ENCODE measurements at regions not wholly inside any gene's neighbourhood (a gene's known extent, or its start where the extent isn't known, plus 50 kb on each side); places are given as distances from the start of the nearest gene placed in this dataset.
"Not testable (repeated sequence)": the region's sequence is repeated elsewhere in the genome, so short reads cannot be mapped to it uniquely, and the experiment has no call there.

DNA sequence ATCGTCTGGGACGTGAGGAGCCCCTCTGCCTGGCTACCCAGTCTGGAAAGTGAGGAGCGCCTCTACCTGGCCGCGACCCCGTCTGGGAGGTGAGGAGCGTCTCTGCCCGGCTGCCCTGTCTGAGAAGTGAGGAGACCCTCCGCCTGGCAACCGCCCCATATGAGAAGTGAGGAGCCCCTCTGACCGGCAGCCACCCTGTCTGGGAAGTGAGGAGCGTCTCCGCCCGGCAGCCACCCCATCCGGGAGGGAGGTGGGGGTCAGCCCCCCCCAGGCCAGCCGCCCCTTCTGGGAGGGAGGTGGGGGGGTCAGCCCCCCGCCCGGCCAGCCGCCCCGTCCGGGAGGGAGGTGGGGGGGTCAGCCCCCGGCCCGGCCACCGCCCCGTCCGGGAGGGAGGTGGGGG, 107.1 kb upstream of the ARID1B start:
- TF ChIP-seq, protein P1, sequence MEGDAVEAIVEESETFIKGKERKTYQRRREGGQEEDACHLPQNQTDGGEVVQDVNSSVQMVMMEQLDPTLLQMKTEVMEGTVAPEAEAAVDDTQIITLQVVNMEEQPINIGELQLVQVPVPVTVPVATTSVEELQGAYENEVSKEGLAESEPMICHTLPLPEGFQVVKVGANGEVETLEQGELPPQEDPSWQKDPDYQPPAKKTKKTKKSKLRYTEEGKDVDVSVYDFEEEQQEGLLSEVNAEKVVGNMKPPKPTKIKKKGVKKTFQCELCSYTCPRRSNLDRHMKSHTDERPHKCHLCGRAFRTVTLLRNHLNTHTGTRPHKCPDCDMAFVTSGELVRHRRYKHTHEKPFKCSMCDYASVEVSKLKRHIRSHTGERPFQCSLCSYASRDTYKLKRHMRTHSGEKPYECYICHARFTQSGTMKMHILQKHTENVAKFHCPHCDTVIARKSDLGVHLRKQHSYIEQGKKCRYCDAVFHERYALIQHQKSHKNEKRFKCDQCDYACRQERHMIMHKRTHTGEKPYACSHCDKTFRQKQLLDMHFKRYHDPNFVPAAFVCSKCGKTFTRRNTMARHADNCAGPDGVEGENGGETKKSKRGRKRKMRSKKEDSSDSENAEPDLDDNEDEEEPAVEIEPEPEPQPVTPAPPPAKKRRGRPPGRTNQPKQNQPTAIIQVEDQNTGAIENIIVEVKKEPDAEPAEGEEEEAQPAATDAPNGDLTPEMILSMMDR (IDR thresholded peaks at IDR 0.05): not testable (repeated sequence)
- not testable (repeated sequence) for TF ChIP-seq POLR2A (IDR thresholded peaks at IDR 0.05)
